ENCODE measurements at regions not wholly inside any gene's neighbourhood (a gene's known extent, or its start where the extent isn't known, plus 50 kb on each side); places are given as distances from the start of the nearest gene placed in this dataset.

DNA sequence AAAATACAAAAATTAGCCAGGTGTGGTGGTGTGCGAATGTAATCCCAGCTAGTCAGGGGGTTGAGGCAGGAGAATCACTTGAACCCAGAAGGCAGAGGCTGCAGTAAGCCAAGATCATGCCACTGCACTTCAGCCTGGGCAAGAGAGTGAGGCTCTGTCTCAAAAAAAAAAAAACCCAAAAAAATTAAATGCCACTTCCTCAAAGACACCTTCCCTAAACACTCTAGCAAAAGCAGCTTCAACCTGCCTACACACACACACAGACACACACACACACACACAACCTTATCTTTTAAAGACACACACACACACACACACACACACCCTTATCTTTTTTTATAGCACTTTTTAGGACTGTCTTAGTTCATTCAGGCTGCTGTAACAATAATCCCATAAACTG is 201.7 kb upstream of the PSMD7 start:
- TF ChIP-seq, protein P1, sequence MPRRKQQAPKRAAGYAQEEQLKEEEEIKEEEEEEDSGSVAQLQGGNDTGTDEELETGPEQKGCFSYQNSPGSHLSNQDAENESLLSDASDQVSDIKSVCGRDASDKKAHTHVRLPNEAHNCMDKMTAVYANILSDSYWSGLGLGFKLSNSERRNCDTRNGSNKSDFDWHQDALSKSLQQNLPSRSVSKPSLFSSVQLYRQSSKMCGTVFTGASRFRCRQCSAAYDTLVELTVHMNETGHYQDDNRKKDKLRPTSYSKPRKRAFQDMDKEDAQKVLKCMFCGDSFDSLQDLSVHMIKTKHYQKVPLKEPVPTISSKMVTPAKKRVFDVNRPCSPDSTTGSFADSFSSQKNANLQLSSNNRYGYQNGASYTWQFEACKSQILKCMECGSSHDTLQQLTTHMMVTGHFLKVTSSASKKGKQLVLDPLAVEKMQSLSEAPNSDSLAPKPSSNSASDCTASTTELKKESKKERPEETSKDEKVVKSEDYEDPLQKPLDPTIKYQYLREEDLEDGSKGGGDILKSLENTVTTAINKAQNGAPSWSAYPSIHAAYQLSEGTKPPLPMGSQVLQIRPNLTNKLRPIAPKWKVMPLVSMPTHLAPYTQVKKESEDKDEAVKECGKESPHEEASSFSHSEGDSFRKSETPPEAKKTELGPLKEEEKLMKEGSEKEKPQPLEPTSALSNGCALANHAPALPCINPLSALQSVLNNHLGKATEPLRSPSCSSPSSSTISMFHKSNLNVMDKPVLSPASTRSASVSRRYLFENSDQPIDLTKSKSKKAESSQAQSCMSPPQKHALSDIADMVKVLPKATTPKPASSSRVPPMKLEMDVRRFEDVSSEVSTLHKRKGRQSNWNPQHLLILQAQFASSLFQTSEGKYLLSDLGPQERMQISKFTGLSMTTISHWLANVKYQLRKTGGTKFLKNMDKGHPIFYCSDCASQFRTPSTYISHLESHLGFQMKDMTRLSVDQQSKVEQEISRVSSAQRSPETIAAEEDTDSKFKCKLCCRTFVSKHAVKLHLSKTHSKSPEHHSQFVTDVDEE (CRISPR knock-in tag; IDR thresholded peaks at IDR 0.05) = no peak
- no peak for TF ChIP-seq ZFP30 (CRISPR knock-in tag; IDR thresholded peaks at IDR 0.05)
- TF ChIP-seq GLIS3 (CRISPR knock-in tag; IDR thresholded peaks at IDR 0.05) = no peak
- no peak for TF ChIP-seq TOX (CRISPR knock-in tag; IDR thresholded peaks at IDR 0.05; ENCODE audit: borderline replicate concordance)
- no peak for TF ChIP-seq ESRRG (CRISPR knock-in tag; IDR thresholded peaks at IDR 0.05)
- TF ChIP-seq RARB (CRISPR knock-in tag; IDR thresholded peaks at IDR 0.05) = no peak
- TF ChIP-seq, protein P2, sequence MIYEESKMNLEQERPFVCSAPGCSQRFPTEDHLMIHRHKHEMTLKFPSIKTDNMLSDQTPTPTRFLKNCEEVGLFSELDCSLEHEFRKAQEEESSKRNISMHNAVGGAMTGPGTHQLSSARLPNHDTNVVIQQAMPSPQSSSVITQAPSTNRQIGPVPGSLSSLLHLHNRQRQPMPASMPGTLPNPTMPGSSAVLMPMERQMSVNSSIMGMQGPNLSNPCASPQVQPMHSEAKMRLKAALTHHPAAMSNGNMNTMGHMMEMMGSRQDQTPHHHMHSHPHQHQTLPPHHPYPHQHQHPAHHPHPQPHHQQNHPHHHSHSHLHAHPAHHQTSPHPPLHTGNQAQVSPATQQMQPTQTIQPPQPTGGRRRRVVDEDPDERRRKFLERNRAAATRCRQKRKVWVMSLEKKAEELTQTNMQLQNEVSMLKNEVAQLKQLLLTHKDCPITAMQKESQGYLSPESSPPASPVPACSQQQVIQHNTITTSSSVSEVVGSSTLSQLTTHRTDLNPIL (CRISPR knock-in tag; IDR thresholded peaks at IDR 0.05; ENCODE audit: low read depth) = no peak
- no peak for TF ChIP-seq ZFP3 (CRISPR knock-in tag; IDR thresholded peaks at IDR 0.05)
- no peak for TF ChIP-seq OSR1 (CRISPR knock-in tag; IDR thresholded peaks at IDR 0.05)
- no peak for TF ChIP-seq CSDC2 (CRISPR knock-in tag; IDR thresholded peaks at IDR 0.05)
- TF ChIP-seq ZC3H10 (CRISPR knock-in tag; IDR thresholded peaks at IDR 0.05) = no peak
- no peak for TF ChIP-seq ZNF70 (CRISPR knock-in tag; IDR thresholded peaks at IDR 0.05)
- TF ChIP-seq, protein P3, sequence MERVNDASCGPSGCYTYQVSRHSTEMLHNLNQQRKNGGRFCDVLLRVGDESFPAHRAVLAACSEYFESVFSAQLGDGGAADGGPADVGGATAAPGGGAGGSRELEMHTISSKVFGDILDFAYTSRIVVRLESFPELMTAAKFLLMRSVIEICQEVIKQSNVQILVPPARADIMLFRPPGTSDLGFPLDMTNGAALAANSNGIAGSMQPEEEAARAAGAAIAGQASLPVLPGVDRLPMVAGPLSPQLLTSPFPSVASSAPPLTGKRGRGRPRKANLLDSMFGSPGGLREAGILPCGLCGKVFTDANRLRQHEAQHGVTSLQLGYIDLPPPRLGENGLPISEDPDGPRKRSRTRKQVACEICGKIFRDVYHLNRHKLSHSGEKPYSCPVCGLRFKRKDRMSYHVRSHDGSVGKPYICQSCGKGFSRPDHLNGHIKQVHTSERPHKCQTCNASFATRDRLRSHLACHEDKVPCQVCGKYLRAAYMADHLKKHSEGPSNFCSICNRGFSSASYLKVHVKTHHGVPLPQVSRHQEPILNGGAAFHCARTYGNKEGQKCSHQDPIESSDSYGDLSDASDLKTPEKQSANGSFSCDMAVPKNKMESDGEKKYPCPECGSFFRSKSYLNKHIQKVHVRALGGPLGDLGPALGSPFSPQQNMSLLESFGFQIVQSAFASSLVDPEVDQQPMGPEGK (CRISPR knock-in tag; IDR thresholded peaks at IDR 0.05; ENCODE audit: borderline replicate concordance) = no peak
- no peak for TF ChIP-seq PPARA (CRISPR knock-in tag; IDR thresholded peaks at IDR 0.05; ENCODE audit: borderline replicate concordance)
- no peak for TF ChIP-seq ZNF8 (CRISPR knock-in tag; IDR thresholded peaks at IDR 0.05)
- TF ChIP-seq TCF4 (CRISPR knock-in tag; IDR thresholded peaks at IDR 0.05; ENCODE audit: borderline replicate concordance) = no peak
- TF ChIP-seq ZNF565 (CRISPR knock-in tag; conservative IDR thresholded peaks at IDR 0.05; ENCODE audit: low read depth) = no peak
- TF ChIP-seq, protein P4, sequence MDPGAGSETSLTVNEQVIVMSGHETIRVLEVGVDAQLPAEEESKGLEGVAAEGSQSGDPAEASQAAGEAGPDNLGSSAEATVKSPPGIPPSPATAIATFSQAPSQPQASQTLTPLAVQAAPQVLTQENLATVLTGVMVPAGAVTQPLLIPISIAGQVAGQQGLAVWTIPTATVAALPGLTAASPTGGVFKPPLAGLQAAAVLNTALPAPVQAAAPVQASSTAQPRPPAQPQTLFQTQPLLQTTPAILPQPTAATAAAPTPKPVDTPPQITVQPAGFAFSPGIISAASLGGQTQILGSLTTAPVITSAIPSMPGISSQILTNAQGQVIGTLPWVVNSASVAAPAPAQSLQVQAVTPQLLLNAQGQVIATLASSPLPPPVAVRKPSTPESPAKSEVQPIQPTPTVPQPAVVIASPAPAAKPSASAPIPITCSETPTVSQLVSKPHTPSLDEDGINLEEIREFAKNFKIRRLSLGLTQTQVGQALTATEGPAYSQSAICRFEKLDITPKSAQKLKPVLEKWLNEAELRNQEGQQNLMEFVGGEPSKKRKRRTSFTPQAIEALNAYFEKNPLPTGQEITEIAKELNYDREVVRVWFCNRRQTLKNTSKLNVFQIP (CRISPR knock-in tag; IDR thresholded peaks at IDR 0.05; ENCODE audit: borderline replicate concordance, low read depth) = no peak
- TF ChIP-seq, protein P5, sequence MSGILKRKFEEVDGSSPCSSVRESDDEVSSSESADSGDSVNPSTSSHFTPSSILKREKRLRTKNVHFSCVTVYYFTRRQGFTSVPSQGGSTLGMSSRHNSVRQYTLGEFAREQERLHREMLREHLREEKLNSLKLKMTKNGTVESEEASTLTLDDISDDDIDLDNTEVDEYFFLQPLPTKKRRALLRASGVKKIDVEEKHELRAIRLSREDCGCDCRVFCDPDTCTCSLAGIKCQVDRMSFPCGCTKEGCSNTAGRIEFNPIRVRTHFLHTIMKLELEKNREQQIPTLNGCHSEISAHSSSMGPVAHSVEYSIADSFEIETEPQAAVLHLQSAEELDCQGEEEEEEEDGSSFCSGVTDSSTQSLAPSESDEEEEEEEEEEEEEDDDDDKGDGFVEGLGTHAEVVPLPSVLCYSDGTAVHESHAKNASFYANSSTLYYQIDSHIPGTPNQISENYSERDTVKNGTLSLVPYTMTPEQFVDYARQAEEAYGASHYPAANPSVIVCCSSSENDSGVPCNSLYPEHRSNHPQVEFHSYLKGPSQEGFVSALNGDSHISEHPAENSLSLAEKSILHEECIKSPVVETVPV (CRISPR knock-in tag; IDR thresholded peaks at IDR 0.05) = no peak
- no peak for TF ChIP-seq BACH2 (CRISPR knock-in tag; IDR thresholded peaks at IDR 0.05; ENCODE audit: borderline replicate concordance)
- no peak for ATAC-seq

DNA sequence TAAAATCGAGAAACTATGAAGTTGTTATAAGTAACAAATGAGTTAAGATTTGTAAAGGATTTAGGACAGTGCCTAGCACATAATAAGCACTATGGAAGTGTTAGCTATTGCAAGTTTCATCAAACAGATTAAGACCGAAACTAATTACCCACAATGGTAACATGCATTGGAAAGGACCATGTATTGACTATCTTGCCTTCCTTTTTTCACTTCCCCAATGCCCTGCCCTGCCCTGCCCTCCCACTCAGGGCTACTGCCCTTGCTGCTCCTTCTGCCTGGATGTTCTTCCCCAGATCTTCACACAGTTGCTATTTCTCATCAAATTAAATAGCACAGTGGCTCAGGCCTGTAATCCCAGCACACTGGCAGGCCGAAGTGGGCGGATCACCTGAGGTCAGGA is 202.1 kb upstream of the PSMD7 start:
- no peak for ATAC-seq
- TF ChIP-seq, protein P3 (CRISPR knock-in tag; IDR thresholded peaks at IDR 0.05; ENCODE audit: borderline replicate concordance) = no peak
- no peak for TF ChIP-seq ZNF565 (CRISPR knock-in tag; conservative IDR thresholded peaks at IDR 0.05; ENCODE audit: low read depth)
- TF ChIP-seq, protein P4 (CRISPR knock-in tag; IDR thresholded peaks at IDR 0.05; ENCODE audit: borderline replicate concordance, low read depth) = no peak
- no peak for TF ChIP-seq PPARA (CRISPR knock-in tag; IDR thresholded peaks at IDR 0.05; ENCODE audit: borderline replicate concordance)
- no peak for TF ChIP-seq RARB (CRISPR knock-in tag; IDR thresholded peaks at IDR 0.05)
- TF ChIP-seq, protein P1 (CRISPR knock-in tag; IDR thresholded peaks at IDR 0.05) = no peak

Measured in SK-N-SH treated with all-trans-retinoic acid at 6 μM for 48 hours (cell line).